ENCODE measurements at regions not wholly inside any gene's neighbourhood (a gene's known extent, or its start where the extent isn't known, plus 50 kb on each side); places are given as distances from the start of the nearest gene placed in this dataset.

DNA sequence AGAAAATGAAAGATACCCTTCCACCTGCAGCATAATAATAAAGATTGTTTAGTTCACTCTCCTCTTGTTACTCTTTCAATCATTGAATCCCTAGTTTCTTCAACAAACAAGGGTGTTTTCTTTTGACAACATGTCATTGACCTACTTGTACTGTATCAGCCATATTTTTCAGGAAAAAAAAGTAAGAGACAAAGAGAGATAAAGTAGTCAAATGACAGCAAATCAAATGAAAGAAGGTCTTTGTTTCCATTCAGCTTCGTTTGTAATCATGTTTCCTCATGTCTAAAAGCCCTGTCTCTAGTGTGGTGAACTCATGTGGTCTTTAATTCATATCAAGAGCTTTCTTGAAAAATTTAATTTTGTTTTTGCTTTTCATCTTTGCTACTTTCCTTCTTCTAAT lies 557.8 kb upstream of the LRATD1 start:
- TF ChIP-seq, protein P1, sequence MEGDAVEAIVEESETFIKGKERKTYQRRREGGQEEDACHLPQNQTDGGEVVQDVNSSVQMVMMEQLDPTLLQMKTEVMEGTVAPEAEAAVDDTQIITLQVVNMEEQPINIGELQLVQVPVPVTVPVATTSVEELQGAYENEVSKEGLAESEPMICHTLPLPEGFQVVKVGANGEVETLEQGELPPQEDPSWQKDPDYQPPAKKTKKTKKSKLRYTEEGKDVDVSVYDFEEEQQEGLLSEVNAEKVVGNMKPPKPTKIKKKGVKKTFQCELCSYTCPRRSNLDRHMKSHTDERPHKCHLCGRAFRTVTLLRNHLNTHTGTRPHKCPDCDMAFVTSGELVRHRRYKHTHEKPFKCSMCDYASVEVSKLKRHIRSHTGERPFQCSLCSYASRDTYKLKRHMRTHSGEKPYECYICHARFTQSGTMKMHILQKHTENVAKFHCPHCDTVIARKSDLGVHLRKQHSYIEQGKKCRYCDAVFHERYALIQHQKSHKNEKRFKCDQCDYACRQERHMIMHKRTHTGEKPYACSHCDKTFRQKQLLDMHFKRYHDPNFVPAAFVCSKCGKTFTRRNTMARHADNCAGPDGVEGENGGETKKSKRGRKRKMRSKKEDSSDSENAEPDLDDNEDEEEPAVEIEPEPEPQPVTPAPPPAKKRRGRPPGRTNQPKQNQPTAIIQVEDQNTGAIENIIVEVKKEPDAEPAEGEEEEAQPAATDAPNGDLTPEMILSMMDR (IDR thresholded peaks at IDR 0.05) = no peak
- TF ChIP-seq POLR2AphosphoS5 (IDR thresholded peaks at IDR 0.05) (no peak), POLR2A (IDR thresholded peaks at IDR 0.05) (no peak), EP300 (IDR thresholded peaks at IDR 0.05) (no peak)

All from suprapubic skin (tissue), 4 donors.